NCI-H2196 treated with DMSO at 0.1 percent for 48 hours (cell line): ENCODE measurements at regions not wholly inside any gene's neighbourhood (a gene's known extent, or its start where the extent isn't known, plus 50 kb on each side); places are given as distances from the start of the nearest gene placed in this dataset.
"Not testable (repeated sequence)": the region's sequence is repeated elsewhere in the genome, so short reads cannot be mapped to it uniquely, and the experiment has no call there.

ENCODE experiments used
- DNase-seq: peaks from one replicate; lab custom pipeline; 2025; ENCODE audit not compliant: unreplicated experiment; lab: John Stamatoyannopoulos, UW

- no peak for DNase-seq
Measured at GRCh38 chr5:102554082-102554481, 55.3 kb upstream of the SLCO6A1 start.

- DNase-seq, result no peak
Measured at GRCh38 chr5:102554728-102555127, 55.9 kb upstream of the SLCO6A1 start.

GRCh38 chr5:102561894-102562760 is 63.3 kb upstream of the SLCO6A1 start:
- DNase-seq, result no peak

GRCh38 chr5:102570747-102571146 is 71.9 kb upstream of the SLCO6A1 start:
- DNase-seq, result no peak

GRCh38 chr5:102578362-102578761 is 79.6 kb upstream of the SLCO6A1 start:
- no peak for DNase-seq

GRCh38 chr5:102579379-102579778 is 80.6 kb upstream of the SLCO6A1 start:
- no peak for DNase-seq

GRCh38 chr5:102581011-102581410 is 82.2 kb upstream of the SLCO6A1 start:
- no peak for DNase-seq

GRCh38 chr5:102582696-102583095 is 83.9 kb upstream of the SLCO6A1 start:
- DNase-seq, result no peak

GRCh38 chr5:102583276-102584124 is 84.7 kb upstream of the SLCO6A1 start:
- DNase-seq, result no peak

GRCh38 chr5:102589661-102590060 is 90.9 kb upstream of the SLCO6A1 start:
- DNase-seq, result no peak

- no peak for DNase-seq
Measured at GRCh38 chr5:102590467-102590866, 91.7 kb upstream of the SLCO6A1 start.

GRCh38 chr5:102591650-102592049 is 92.8 kb upstream of the SLCO6A1 start:
- DNase-seq, result no peak

GRCh38 chr5:102592586-102592985 is 93.8 kb upstream of the SLCO6A1 start:
- DNase-seq, result not testable (repeated sequence)

GRCh38 chr5:102594192-102594591 is 95.4 kb upstream of the SLCO6A1 start:
- DNase-seq, result no peak

- DNase-seq, result no peak
Measured at GRCh38 chr5:102595332-102595731, 96.5 kb upstream of the SLCO6A1 start.

GRCh38 chr5:102596113-102596512 is 97.3 kb upstream of the SLCO6A1 start:
- DNase-seq, result no peak

GRCh38 chr5:102596951-102597350 is 98.2 kb upstream of the SLCO6A1 start:
- no peak for DNase-seq

- DNase-seq, result no peak
Measured at GRCh38 chr5:102599289-102599688, 100.5 kb upstream of the SLCO6A1 start.

- DNase-seq, result no peak
Measured at GRCh38 chr5:102600964-102601363, 102.2 kb upstream of the SLCO6A1 start.

GRCh38 chr5:102603670-102604069 is 104.9 kb upstream of the SLCO6A1 start:
- DNase-seq, result no peak

- no peak for DNase-seq
Measured at GRCh38 chr5:102608414-102608813, 109.6 kb upstream of the SLCO6A1 start.

- DNase-seq, result no peak
Measured at GRCh38 chr5:102611312-102611711, 112.5 kb upstream of the SLCO6A1 start.
